ENCODE measurements at regions not wholly inside any gene's neighbourhood (a gene's known extent, or its start where the extent isn't known, plus 50 kb on each side); places are given as distances from the start of the nearest gene placed in this dataset.

DNA sequence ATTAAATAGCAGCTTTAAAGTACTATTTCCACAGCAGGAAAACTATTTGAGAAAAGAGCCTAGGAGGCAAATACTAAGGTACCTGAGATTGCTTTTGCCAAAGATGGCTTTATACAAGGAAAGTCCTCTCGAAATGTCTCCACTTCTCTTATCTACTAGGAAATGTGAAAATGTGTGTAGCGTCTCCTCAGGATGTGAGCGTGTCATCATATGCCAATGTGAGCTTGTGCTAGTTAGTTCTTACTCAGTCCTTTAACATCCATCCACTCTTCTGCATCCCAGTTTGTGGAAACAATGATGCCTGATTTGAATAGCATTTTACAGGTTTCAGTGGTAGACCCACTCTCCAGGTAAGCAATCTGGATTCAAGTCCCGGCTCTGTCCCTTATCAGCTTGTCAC is 421.0 kb downstream of the DYNC2H1 start:
- DNase-seq (ENCODE audit: low read depth), result no peak

DNA sequence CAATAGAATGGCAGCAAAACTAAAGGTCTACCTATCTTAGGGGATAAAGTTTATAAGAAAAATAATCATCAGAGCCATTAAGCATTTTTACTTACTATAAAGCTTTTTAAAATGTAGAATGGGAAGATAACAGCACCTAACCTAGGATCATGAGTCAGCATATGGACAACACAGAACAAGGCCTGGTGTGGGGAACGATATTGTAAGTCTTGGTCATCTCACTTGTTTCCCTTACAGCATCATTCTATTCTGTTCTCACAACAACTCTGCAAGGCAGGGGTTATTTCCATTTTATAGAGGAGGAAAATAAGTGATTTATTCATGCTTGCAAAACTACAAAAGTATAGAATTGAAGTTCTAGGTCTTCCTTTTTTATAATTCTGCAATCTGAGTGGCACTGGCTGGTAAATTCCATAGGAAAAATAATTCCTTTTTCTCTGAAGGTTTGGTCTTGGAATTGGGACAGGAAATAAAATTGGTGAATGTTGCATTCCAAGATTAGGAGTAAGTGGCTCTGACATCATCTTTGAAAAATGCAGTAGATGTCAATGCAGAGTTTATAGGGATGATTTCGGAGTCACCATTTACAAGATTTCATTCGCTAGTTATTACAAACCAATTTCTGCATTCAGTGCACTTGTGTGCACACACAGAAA is 423.0 kb downstream of the DYNC2H1 start:
- DNase-seq (ENCODE audit: low read depth), result no peak

DNA sequence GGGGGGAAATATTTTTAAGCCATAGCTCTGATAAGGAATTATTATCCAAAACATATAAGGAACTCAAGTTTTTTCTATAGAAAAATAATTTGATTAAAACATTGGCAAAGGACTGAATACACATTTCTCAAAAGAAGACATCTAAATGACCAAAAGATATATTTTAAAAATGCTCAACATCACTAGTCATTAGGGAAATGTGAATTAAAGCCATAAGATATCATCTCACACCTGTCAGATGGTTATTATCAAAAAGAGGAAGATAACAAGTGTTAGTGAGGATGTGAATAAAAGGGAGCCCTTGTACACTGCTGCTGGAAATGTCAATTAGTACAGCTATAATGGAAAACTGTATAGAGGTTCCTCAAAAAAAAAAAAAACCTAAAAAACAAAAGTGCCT is 425.0 kb downstream of the DYNC2H1 start:
- DNase-seq (ENCODE audit: low read depth), result no peak

DNA sequence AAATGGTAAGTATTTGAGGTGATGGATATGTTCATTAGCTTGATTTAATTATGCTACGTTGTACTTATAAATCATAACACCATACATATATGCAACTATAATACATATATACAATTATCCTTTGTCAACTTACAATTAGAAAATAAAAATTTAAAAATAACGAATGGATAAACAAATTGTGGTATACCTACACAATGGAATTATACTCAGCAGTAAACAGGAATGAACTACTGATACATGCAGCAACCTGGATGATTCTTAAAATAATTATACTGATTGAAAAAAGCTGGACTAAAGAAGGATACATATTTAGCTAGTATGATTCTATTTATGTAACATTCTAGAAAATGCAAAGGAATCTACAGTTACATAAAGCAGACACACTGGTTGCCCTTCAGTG is 425.7 kb downstream of the DYNC2H1 start:
- no peak for DNase-seq (ENCODE audit: low read depth)

DNA sequence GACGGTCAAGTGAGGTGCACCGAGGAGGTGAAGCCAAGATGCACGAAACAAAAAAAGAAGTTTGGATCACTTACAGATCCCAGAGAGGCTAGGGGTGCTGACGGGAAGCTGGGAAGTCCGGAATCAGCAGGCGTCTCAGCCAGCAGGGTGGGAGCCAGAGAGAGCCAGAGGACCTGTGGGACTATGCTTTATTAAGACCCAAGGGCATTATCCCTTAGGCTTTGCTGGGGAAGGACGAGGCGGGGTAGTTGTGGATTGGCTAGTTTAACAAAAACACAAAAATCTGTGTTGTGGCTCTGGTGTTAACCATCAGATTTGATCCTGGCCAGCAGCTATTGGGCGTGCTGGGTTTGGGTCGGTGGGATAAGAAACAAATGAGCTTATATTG is 427.1 kb downstream of the DYNC2H1 start:
- no peak for DNase-seq (ENCODE audit: low read depth)

DNA sequence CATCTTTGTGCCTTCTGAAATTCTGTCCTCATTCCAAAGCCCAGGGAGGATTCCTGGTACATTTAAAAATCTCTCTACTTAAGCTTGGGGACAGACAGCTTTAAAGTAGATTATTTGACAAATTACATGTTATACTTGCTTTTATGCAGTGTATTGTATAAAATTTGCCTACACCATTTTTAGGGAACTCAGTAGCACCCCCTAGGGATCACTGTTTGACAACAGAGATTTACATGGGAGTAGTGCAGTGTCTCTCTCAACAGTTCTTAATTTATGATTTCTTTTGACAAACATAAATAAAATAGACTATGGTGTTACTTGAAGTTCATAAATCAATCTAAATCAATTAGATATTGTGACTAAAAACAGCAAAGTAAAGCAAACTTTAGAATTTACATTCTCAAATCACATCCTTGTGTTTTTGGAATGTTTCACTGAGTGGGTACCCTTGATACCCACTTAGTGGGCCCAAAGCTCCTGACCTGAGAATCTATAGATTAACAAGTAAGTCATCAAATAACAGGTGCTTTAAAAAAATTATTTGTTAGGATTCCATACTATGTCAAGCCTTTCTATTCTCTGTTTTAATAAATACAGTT is 428.8 kb downstream of the DYNC2H1 start:
- DNase-seq (ENCODE audit: low read depth), result no peak

DNA sequence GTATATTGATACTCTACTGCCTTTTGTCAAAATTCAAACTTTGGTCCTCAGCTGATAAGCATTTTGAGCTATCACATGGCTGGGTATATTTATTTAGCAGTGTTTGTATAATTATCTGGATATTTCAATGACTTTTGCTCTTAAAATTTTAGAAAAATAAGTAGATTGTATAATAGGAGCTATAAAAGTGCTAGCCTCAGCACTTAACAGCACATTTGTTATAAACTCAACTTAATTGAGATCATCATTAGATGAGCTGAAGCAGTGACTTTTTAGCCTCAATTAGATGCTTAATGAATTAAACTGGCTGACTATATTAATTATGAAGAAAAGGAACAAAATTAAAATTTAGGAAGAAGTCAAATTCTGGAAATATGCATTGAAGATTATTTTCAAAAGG is 429.9 kb downstream of the DYNC2H1 start:
- DNase-seq (ENCODE audit: low read depth), result no peak

DNA sequence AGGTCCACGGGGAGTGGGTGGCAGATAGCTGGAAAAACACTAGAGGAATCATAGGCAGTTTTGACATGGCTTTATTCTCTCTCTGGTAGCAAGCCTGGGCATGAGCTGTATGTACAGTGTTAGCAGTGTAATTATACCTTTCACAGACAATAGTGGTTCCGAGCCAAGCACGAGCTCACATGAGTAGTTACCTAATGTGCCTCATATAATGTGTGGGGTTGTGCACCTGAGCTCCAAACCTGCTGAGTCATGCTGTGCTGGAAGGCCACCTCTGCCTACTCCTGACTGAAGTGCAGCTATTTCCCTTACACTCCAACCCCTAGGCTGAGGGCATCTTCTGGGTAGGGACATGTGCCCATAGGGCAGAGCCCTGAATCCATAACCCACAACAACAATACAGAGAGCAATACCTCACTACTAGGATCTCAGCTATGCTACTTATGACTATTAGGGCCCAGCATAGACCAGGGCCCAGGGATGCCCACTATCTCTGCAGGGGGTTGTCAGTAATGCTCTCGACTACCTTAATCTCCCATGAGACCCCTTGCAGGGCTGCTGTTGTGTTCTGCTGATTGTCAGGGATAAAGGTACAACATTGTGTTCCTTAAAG is 432.1 kb downstream of the DYNC2H1 start:
- no peak for DNase-seq (ENCODE audit: low read depth)

DNA sequence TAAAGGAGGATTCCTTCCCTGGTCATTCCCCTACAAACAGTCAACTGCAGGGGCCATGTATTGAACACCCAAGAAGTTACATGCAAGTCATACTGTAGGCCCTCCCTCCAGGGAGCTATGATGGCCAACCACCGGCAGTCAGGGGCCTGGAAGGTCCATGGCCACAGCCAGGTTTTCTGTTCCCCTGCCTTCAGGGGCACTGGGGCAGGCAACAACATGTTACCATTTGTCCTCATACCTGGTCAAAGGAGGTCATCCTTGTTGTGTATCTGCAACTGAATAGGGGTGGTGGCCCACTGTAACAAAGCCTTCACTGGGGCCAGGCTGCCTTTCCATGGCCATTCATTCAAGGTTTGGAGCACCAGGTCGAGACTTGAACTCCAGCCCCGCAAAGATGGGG is 433.6 kb downstream of the DYNC2H1 start:
- DNase-seq (ENCODE audit: low read depth), result no peak

DNA sequence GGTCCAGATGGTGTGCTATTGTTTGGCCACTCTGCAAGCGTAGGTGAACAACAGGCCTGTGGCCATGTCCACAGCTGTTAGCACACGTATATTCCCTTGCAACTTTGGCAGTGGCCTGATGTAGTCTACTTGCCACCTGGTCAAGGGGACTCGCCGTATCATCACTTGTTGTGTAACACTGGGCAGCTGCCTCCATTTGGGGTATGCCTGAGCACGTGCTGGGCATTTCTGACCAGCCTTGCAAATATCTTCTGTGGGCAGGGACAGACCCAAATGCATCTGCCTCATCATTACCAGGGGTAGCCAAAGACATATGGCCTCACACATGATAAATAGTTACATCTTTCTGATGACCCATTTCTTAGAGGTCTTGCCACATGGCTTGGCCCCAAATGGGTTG is 434.2 kb downstream of the DYNC2H1 start:
- DNase-seq (ENCODE audit: low read depth), result no peak

DNA sequence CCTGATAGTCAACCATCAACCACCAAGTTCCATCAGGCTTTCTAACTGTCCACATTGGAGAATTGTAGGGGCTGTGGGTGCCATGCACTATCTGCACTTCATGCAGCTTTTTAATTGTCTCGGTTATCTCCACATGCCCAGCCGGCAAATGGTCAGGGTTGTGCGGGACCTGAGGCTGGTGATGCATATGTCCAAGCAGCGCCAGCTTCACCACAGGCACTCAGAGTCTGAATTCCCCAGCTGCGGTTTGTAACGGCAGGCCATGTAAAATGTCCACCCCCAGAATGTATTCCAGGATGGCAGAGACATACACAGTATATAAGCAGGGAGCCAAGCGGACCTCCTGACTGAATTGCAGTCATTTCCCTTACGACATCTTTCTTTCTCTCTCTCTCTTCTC is 435.6 kb downstream of the DYNC2H1 start:
- no peak for DNase-seq (ENCODE audit: low read depth)

DNA sequence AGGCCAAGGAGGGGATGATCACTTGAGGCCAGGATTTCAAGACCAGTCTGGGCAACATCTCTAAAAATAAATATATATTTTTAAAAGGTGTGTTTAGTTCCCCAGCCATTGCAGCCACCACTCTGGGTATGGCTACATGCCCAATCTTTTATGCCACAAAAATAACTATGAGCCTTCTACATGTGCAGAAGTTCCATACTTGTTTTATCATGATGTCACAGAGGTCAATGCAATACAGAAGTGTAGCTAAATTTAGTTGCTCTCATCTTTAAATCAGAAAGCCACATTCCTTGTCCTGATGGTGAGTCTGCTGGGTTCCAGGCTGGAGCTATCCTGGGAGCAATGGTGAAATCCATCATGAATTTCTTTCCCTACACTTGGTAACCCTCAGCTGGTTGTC is 436.3 kb downstream of the DYNC2H1 start:
- DNase-seq (ENCODE audit: low read depth), result no peak

DNA sequence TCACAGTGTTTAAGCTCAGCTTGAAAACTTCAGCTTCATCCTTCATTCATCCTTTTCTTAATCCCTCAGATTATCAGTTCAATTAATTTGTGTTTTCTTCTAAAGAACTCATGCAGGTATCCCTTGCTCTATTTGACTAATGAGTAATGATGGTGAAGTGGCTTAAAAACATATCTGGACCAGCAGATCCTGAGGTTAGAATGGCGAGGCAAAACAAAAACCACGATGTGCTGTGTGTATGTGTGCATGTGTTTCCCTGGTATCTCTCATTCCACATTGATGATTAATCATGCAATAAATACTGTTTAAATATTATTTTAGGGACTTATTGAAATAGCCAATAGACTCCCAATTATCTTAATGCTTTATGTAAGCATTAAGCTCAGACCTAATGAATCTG is 437.0 kb downstream of the DYNC2H1 start:
- DNase-seq (ENCODE audit: low read depth), result no peak

DNA sequence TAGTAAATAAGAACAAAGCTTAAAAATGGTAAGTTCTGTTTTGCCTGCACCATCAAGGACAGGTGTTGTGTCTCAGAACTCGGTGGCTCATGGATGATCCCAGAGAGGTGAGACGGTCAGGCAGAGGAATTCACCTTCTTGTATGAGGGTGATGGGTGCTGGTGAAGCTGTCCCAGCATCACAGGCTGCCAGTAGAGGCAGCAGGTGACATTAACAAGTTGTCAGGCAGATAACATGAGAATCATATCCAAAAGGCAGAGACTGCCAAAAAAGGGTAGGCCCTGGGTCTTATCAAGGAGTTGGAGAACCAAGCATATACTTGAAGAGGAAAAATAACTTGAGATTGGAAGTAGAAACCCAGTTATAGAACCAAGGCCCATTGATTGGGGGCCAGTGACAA is 437.8 kb downstream of the DYNC2H1 start:
- DNase-seq (ENCODE audit: low read depth), result no peak

DNA sequence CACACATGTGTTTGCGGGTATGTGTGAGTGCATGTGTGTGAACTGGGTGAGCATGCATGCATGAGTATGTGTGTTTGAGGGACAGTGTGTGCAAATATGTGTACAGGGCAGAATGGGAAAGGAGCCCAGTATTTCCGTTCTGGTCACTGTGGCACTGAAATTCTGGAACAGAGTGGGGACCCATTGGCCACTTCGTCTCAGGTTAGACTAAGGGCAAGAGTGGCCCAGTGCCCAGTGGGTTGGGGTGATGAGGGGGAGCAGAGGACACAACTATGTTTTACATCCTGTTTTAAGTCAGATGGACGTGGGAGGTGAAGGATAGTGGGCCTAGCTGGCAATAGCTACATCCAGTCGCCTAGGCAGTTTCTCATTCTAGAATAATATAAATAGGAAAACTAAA is 438.5 kb downstream of the DYNC2H1 start:
- DNase-seq (ENCODE audit: low read depth), result no peak

DNA sequence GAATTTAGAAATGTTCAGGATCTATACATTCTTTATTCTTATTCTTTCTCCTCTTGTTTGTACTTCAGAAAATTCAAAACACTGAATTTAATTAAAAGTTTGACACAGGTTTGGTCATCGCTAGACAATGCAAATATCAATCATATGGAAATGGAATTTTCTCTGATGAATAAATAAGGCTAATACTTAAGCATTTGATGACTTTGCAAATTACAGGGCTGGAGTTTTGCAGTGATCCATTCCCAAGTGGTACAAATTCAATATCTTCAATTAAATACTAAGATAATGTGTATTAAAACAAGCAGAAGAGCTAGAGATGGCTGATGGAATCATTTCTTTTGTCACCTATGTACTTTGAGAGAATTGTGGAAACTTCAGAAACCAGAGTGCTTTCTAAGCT is 439.6 kb downstream of the DYNC2H1 start:
- DNase-seq (ENCODE audit: low read depth), result no peak

DNA sequence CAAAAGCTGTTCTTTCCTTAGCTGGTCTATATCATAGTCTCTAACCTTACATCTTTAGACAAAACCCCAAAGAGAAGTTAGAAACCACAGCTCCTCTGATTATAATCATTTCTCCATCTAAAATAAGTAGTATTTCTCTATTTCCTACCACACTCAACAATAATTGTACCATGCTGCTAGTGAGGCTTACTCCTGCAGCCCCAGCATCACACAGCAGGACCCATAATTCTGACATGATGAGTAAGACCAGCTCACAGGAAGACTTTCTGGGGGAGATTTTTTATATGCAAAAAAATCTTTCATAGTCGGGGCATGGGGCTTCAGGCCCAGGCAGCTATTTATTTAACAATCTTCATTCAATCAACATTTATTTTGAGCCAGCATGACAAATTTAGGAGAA is 441.6 kb downstream of the DYNC2H1 start:
- no peak for DNase-seq (ENCODE audit: low read depth)

DNA sequence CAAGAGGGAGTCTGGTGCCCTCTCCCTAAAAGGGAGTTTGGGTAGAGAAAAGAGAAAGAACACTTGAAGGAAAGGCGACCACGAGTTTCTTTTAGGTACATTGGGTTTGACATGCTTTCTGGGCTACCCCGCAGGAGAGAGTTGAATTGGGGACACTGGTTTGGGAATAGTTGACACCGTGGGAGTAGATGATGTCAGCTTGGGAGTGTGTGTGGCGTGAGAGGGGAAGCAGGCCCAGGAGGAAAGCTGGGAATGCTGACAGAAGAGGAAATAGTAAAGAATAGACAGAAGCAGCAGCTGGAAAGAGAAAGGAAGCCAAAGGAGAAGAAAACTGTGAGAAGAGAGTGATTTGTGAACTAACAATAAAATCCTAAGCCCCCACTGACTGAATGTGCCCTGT is 442.9 kb downstream of the DYNC2H1 start:
- DNase-seq (ENCODE audit: low read depth), result no peak

DNA sequence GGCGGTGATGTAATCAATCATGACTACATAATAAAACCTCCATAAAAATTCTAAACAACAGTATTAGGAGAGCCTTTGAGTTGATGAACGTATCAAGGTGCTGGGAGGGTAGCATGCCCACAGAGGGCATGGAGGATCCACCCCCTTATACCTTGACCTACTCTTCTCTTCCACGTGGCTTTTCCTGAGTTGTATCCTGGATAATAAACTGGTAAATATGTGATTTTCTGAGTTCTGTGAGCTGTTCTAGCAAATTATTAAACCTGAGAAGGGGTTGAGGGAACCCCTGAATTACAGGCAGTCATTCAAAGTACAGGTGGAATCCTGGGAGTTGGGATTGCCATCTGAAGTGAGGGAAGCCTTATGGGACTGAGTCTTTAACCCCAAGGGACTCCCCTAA is 446.9 kb downstream of the DYNC2H1 start:
- DNase-seq (ENCODE audit: low read depth), result no peak

DNA sequence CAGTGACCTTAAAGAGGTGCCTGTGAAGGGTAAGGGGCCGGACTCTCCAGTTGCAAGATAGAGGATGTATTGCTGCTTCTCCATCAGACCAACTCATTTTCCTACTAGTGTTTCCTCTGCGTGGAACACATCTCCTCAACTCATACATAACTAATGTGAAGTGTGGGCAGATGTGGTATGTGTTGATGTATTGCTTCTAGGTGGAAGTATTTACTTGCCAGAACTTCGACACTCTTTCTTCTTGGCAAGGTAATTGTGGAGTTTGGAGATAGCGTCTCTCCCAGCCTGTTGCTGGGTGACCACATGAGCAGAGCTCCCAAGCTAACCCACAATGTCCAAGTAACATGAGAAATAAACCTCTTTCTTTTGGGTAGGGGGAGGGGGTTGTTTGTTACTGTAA is 456.9 kb downstream of the DYNC2H1 start:
- no peak for DNase-seq (ENCODE audit: low read depth)

DNA sequence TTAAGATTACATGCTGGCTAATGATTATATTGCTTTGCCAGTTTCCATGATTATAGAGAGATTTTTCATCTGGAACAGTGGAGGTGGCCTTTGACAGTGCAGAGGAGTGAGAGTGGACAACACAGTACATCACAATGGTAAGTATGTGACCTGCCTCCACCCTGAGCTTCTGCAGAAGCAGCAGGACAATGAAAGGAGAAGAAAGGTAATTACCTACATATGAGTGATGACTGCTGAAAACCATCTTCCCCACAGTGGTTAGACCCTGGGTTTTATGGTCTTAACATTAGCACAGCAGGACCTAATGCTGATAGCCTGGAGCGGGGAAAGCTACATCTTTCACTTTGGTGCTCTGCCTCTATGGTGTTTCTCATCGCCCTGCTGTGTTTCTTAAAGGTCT is 454.7 kb upstream of the DDI1 start:
- no peak for DNase-seq (ENCODE audit: low read depth)

DNA sequence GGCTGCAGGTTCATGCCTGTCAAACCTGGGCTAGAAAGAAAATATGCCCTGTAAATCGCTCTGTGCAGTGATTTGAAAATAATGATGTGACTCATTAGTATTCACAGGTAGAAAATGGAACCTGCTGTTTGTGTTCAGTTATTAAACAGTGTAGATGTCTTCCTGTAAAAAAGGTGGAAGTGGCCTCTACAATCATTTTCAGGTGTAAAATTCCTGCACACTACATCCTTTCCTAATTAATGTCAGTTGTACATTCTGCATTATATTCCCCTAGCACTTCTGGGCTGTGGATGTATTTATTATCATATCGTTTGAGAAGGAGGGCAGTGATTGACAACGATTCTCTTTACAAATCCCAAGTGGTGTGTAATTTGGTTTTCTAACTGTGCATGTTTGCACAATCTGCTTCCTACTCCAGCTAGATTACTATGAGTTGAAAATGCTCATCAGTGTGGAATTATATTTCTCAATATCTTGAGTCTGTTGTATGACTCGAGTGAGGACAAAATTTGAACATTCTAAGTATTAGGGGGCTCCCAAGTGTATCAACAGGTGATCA is 454.0 kb upstream of the DDI1 start:
- DNase-seq (ENCODE audit: low read depth), result no peak

DNA sequence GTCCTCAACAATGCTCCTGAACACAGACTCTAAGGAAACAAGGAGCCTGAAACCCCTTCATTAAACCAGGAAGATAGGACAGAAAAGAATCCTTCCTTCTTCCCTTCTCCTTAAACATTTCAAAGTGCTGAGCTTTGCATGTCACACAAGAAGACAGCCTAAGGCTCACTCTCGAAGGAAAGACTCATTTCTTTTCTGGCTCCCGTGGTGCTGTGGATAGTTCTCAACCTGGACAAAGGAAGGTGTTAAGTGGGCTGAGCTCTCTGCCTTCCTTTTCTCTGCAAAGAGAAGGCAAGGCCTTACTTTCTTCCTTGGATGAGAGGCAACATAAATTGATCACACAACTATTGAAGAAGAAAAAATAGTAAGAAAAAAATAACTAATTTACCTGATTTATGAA is 452.4 kb upstream of the DDI1 start:
- no peak for DNase-seq (ENCODE audit: low read depth)

DNA sequence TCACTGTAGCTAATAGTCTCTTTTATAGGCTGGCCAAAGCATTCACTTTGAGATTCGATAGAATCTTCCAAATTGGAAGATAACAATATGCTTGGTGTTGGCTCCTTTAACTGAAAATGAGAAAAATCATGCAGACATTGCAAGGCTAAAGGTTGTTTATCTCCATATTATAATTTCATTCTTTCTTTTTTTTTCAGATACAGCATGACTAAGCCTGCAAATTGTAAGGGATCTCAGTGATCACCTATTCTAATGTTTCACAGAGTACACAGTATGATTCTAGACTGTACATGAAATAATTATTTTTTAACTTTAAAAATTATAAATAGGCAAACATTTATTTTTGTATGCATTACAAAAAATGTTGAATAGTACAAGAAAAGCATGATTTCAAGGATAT is 451.7 kb upstream of the DDI1 start:
- no peak for DNase-seq (ENCODE audit: low read depth)
